Endothelial cell of umbilical vein (primary cell): ENCODE measurements at regions not wholly inside any gene's neighbourhood (a gene's known extent, or its start where the extent isn't known, plus 50 kb on each side); places are given as distances from the start of the nearest gene placed in this dataset.

Experiments used
- EZH2 ChIP-seq: IDR thresholded peaks from 2 replicates; pipeline ENCODE4 v1.6.1; 2012; ENCODE audit warnings: borderline replicate concordance, low read depth, mild to moderate bottlenecking, moderate library complexity, low read length, inconsistent platforms; ENCODE audit not compliant: severe bottlenecking
- GATA2 ChIP-seq: IDR thresholded peaks from 2 replicates; pipeline ENCODE4 v1.7.0; 2011; ENCODE audit warnings: low read depth, mild to moderate bottlenecking, moderate library complexity, mixed read lengths, low read length; ENCODE audit not compliant: insufficient read length, insufficient read depth
- MYC ChIP-seq: IDR thresholded peaks from one replicate; pipeline ENCODE4 v1.6.1; 2011; ENCODE audit warnings: mild to moderate bottlenecking, low read depth, low read length
- POLR2A ChIP-seq: IDR thresholded peaks from 2 replicates; pipeline ENCODE4 v1.6.1; 2012; ENCODE audit warnings: low read depth, mild to moderate bottlenecking, control low read depth, low read length
- POLR2AphosphoS5 ChIP-seq: IDR thresholded peaks from 2 replicates; pipeline ENCODE4 v1.6.1; 2012; ENCODE audit warnings: low read depth, mild to moderate bottlenecking, control low read depth, low read length, moderate library complexity; ENCODE audit not compliant: insufficient read depth
- TF ChIP-seq, protein P1 (sequence below), 2 donors: IDR thresholded peaks; 1 replicate in 1 of 2; 2 replicates in 1 of 2; pipeline ENCODE4 v1.5.1; 2011; ENCODE audit warnings: low read length in 2 of 2, mild to moderate bottlenecking in 2 of 2, moderate library complexity in 2 of 2, control low read depth in 1 of 2, inconsistent platforms in 1 of 2, low read depth in 1 of 2; ENCODE audit not compliant: insufficient read depth in 1 of 2; ENCODE audit errors: extremely low read depth in 1 of 2
- TF ChIP-seq, protein P2 (sequence below): IDR thresholded peaks from 2 replicates; pipeline ENCODE4 v1.6.1; 2011; ENCODE audit not compliant: insufficient read depth, insufficient read length

DNA sequence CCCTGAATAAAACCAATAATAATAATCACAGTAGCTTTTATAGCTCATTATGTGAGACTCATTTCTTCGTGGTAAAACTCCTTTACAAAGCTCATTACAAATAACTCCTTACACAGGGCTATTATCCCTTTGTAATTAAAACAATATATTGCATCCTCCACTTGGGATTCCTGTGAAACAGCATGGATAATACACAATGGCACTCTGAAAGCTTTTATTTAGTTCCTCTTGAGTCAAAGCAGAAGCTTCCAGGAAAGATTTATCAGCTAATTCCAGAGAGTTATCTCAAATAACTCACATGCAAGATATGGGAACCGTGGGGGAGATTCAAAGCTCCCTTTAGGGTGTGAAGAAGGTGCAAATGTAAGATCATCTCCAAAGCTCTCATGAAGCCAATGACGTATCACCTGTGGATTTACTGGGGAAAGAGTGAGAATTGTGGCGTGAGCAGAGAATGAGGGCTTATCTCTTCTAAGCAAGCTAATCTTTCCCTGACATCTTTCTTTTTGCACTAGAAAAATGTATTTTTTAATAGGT is 60.4 kb upstream of the GJA5 start:
- TF ChIP-seq POLR2A = no peak
- TF ChIP-seq, protein P1, sequence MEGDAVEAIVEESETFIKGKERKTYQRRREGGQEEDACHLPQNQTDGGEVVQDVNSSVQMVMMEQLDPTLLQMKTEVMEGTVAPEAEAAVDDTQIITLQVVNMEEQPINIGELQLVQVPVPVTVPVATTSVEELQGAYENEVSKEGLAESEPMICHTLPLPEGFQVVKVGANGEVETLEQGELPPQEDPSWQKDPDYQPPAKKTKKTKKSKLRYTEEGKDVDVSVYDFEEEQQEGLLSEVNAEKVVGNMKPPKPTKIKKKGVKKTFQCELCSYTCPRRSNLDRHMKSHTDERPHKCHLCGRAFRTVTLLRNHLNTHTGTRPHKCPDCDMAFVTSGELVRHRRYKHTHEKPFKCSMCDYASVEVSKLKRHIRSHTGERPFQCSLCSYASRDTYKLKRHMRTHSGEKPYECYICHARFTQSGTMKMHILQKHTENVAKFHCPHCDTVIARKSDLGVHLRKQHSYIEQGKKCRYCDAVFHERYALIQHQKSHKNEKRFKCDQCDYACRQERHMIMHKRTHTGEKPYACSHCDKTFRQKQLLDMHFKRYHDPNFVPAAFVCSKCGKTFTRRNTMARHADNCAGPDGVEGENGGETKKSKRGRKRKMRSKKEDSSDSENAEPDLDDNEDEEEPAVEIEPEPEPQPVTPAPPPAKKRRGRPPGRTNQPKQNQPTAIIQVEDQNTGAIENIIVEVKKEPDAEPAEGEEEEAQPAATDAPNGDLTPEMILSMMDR (IDR thresholded peaks at IDR 0.05; ENCODE audit: extremely low read depth in 1 of 2, insufficient read depth in 1 of 2, low read depth in 1 of 2, low read length in 2 of 2) = no peak
- TF ChIP-seq GATA2 = no peak
- no peak for TF ChIP-seq POLR2AphosphoS5
- TF ChIP-seq EZH2 = no peak
- TF ChIP-seq, protein P2, sequence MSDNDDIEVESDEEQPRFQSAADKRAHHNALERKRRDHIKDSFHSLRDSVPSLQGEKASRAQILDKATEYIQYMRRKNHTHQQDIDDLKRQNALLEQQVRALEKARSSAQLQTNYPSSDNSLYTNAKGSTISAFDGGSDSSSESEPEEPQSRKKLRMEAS = no peak
- TF ChIP-seq MYC = no peak
